Fibroblast of villous mesenchyme (primary cell): ENCODE measurements at regions not wholly inside any gene's neighbourhood (a gene's known extent, or its start where the extent isn't known, plus 50 kb on each side); places are given as distances from the start of the nearest gene placed in this dataset.

Experiments used
- DNase-seq: peaks from one replicate; pipeline ENCODE4 v3.0.0-alpha.2; 2010; ENCODE audit warnings: low read depth
- H3K4me3 ChIP-seq: 2 replicates; pipeline ENCODE4 v1.5.1; 2011; ENCODE audit warnings: low read depth, mild to moderate bottlenecking, low read length
- CTCF ChIP-seq: IDR thresholded peaks from 2 replicates; pipeline ENCODE4 v1.5.1; 2012; ENCODE audit warnings: low read depth, mild to moderate bottlenecking, low read length; ENCODE audit not compliant: insufficient read depth

GRCh38 chr3:144358191-144358590, 386.6 kb downstream of the DIPK2A start:
- no peak for DNase-seq
- H3K4me3 ChIP-seq: no peak overlapping the region
- TF ChIP-seq CTCF: no peak

- no peak for TF ChIP-seq CTCF
- DNase-seq: no peak
- H3K4me3 ChIP-seq: no peak overlapping the region
These were observed 389.4 kb downstream of the DIPK2A start for GRCh38 chr3:144361002-144361401.

- no peak overlapping the region for H3K4me3 ChIP-seq
- DNase-seq: peak; percentile 21
- no peak for TF ChIP-seq CTCF
These were observed 390.5 kb downstream of the DIPK2A start for GRCh38 chr3:144362126-144362525.

- no peak for DNase-seq
- no peak overlapping the region for H3K4me3 ChIP-seq
- TF ChIP-seq CTCF: no peak
These were observed 392.2 kb downstream of the DIPK2A start for GRCh38 chr3:144363856-144364255.

GRCh38 chr3:144364737-144365136, 393.1 kb downstream of the DIPK2A start:
- DNase-seq: no peak
- H3K4me3 ChIP-seq: no peak overlapping the region
- TF ChIP-seq CTCF: no peak

GRCh38 chr3:144369129-144369879, 397.7 kb downstream of the DIPK2A start:
- no peak for TF ChIP-seq CTCF
- no peak for DNase-seq
- H3K4me3 ChIP-seq: no peak overlapping the region

- no peak for DNase-seq
These were observed 403.5 kb downstream of the DIPK2A start for GRCh38 chr3:144375088-144375487.

More at GRCh38 chr3:144375088-144375487, 403.5 kb downstream of the DIPK2A start:
- no peak overlapping the region for H3K4me3 ChIP-seq
- TF ChIP-seq CTCF: no peak
